HepG2 (cell line): ENCODE measurements at regions not wholly inside any gene's neighbourhood (a gene's known extent, or its start where the extent isn't known, plus 50 kb on each side); places are given as distances from the start of the nearest gene placed in this dataset.

Experiments used
- ATAC-seq: fragments of 200-7000 bp; cut with Tn5 transposase; 3 replicates; pipeline ENCODE4 v1.9.1; 2020; ENCODE audit warnings: mild to moderate bottlenecking, moderate library complexity
- BruUV-seq: library from RNA; stranded (reverse); fragments of 400-500 nt; replicated peaks from 2 replicates; lab custom pipeline; 2021; lab: Mats Ljungman, UMichigan
- CTCF ChIA-PET: fragments of 300-600 bp; formaldehyde crosslinking; extraction: SDS; loops from one replicate; lab custom pipeline; 2021; ENCODE audit warnings: low total read pairs, inconsistent platforms, low intra/inter-chr PET ratio; lab: Yijun Ruan, JAX
- POLR2A ChIA-PET: fragments of 350-600 bp; sonication (Branson Sonifier 250); formaldehyde crosslinking; loops from one replicate; lab custom pipeline; 2020; ENCODE audit warnings: antibody characterized with exemption, inconsistent platforms; lab: Yijun Ruan, JAX
- DNase-seq: peaks from one replicate; pipeline ENCODE4 v3.0.0-alpha.2; 2015; ENCODE audit warnings: low spot score
- FAIRE-seq: peaks from 3 replicates; lab custom pipeline; 2011; peaks lifted over from hg19 to GRCh38; lab: Jason Lieb, UNC
- H2AFZ ChIP-seq: one replicate; pipeline ENCODE4 v1.6.1; 2011; ENCODE audit warnings: low read length, inconsistent platforms
- H3K27ac ChIP-seq: fragments of 300-600 bp; 3 replicates; pipeline ENCODE4 v1.8.0; 2011; ENCODE audit warnings: mixed run types, mild to moderate bottlenecking, mixed read lengths, low read length, inconsistent platforms; ENCODE audit not compliant: insufficient read depth; ENCODE audit errors: extremely low read length
- H3K27me3 ChIP-seq, 2 experiments: fragments of 200-600 bp in 1 of 2; 2 replicates in 1 of 2; 3 replicates in 1 of 2; pipeline versions ENCODE4 v1.6.0 to v1.8.0; 2011; ENCODE audit warnings: low read length in 2 of 2, mild to moderate bottlenecking in 2 of 2, moderate library complexity in 2 of 2, inconsistent platforms in 1 of 2; ENCODE audit not compliant: insufficient read depth in 2 of 2, control insufficient read depth in 1 of 2
- H3K36me3 ChIP-seq, 2 experiments: fragments of 200-600 bp in 1 of 2; replicated peaks in 1 of 2; 2 replicates in 1 of 2; 3 replicates in 1 of 2; pipeline versions ENCODE4 v1.5.1 to v1.8.0; 2011; ENCODE audit warnings: low read length in 2 of 2, inconsistent platforms in 1 of 2; ENCODE audit not compliant: insufficient read depth in 2 of 2, control insufficient read depth in 1 of 2
- H3K4me1 ChIP-seq: 2 replicates; pipeline ENCODE4 v1.5.1; 2012; ENCODE audit warnings: low read length, inconsistent platforms; ENCODE audit not compliant: insufficient read depth
- H3K4me2 ChIP-seq: 2 replicates; pipeline ENCODE4 v1.6.0; 2011; ENCODE audit warnings: low read depth, low read length, inconsistent platforms
- H3K4me3 ChIP-seq, 3 experiments: fragments of 200-600 bp in 1 of 3; sonication (generic), shearing (Covaris generic) in 1 of 3; replicated peaks in 1 of 3; 2 replicates each; pipeline ENCODE4 v1.5.1; 2011 to 2016; ENCODE audit warnings: low read length in 3 of 3, inconsistent platforms in 2 of 3, low read depth in 2 of 3, mild to moderate bottlenecking in 2 of 3, control low read depth in 1 of 3, mixed read lengths in 1 of 3; ENCODE audit not compliant: insufficient read depth in 1 of 3
- H3K79me2 ChIP-seq: one replicate; pipeline ENCODE4 v1.6.1; 2011; ENCODE audit warnings: low read length, inconsistent platforms; ENCODE audit not compliant: insufficient read depth
- H3K9ac ChIP-seq: 2 replicates; pipeline ENCODE4 v1.6.0; 2011; ENCODE audit warnings: mild to moderate bottlenecking, low read depth, low read length, inconsistent platforms; ENCODE audit not compliant: insufficient read depth
- H3K9me3 ChIP-seq: 2 replicates; pipeline ENCODE4 v1.5.1; 2012; ENCODE audit warnings: mild to moderate bottlenecking, low read length
- H4K20me1 ChIP-seq: 2 replicates; pipeline ENCODE4 v1.6.0; 2011; ENCODE audit warnings: inconsistent platforms, mild to moderate bottlenecking, low read length, moderate library complexity; ENCODE audit not compliant: insufficient read depth
- GABPB1 ChIP-seq: IDR thresholded peaks from 2 replicates; pipeline ENCODE4 v1.6.1; 2016; ENCODE audit warnings: mild to moderate bottlenecking, missing genetic modification reagents, moderate library complexity, missing compliant biosample characterization
- SSRP1 ChIP-seq: IDR thresholded peaks from 2 replicates; pipeline ENCODE4 v1.6.1; 2016; ENCODE audit warnings: control low read depth
- ZNF407 ChIP-seq: sonication (generic); formaldehyde crosslinking; IDR thresholded peaks from one replicate; pipeline ENCODE4 v1.5.1; 2020; ENCODE audit warnings: mild to moderate bottlenecking, missing genetic modification reagents; ENCODE audit errors: not compliant biosample characterization
- ZNF713 ChIP-seq: sonication (generic); formaldehyde crosslinking; IDR thresholded peaks from 2 replicates; pipeline ENCODE4 v1.4.0; 2020; ENCODE audit warnings: mild to moderate bottlenecking, missing genetic modification reagents
- WGBS: methylation state at CpG from one replicate; pipeline ENCODE4 v1.1.6; 2017; ENCODE audit warnings: low lambda C conversion rate; 5-methylcytosine and 5-hydroxymethylcytosine counted together
- in situ Hi-C: cut with HindIII; loops from 2 replicates; pipeline ENCODE4 v1.10.0; 2017; ENCODE audit warnings: low pct_unique_long_range_greater_than_20kb; ENCODE audit not compliant: extremely low pct_ligation_motif_present
- intact Hi-C: fragments of 100-400 bp; cut with micrococcal nuclease; formaldehyde crosslinking; loops from one replicate; pipeline ENCODE4 v1.10.0; 2022; ENCODE audit not compliant: unreplicated experiment

GRCh38 chr2:45132551-45132950 is 123.3 kb upstream of the SIX2 start:
- H3K4me2 ChIP-seq, result no peak overlapping the region
- ChIA-PET POLR2A (no interaction called here), CTCF (no interaction called here)
- H3K9ac ChIP-seq, result no peak overlapping the region
- no peak overlapping the region for H3K4me3 ChIP-seq
- H3K27me3 ChIP-seq, result 0 out of 5 replicates have a peak, but pooled peaks cover 0 to 3% of the 10 kb centered on the region in 2 experiments
- TF ChIP-seq ZNF407 (CRISPR knock-in tag) (no peak), ZNF713 (CRISPR knock-in tag) (no peak), SSRP1 (CRISPR knock-in tag) (no peak), GABPB1 (CRISPR knock-in tag) (no peak)
- in situ Hi-C loops, result no loop called here
- WGBS, result 43% methylated on average over 4 of the region's 4 CpGs
- BruUV-seq, result no TSS peak
- no peak overlapping the region for H2AFZ ChIP-seq
- no peaks in the 10 kb centered on the region for H3K4me1 ChIP-seq
- no peaks in the 10 kb centered on the region for H3K9me3 ChIP-seq
- ATAC-seq (no peak), FAIRE-seq (no peak), DNase-seq (no peak)
- intact Hi-C loops, result no loop called here
- H3K27ac ChIP-seq, result no peak overlapping the region
- H4K20me1 ChIP-seq, result no peaks in the 10 kb centered on the region
- H3K36me3 ChIP-seq, result no peaks in the 10 kb centered on the region
- H3K79me2 ChIP-seq, result no peaks in the 10 kb centered on the region
